HepG2 (cell line): ENCODE measurements at regions not wholly inside any gene's neighbourhood (a gene's known extent, or its start where the extent isn't known, plus 50 kb on each side); places are given as distances from the start of the nearest gene placed in this dataset.

Experiments used
- ATAC-seq: fragments of 200-7000 bp; cut with Tn5 transposase; 3 replicates; pipeline ENCODE4 v1.9.1; 2020; ENCODE audit warnings: mild to moderate bottlenecking, moderate library complexity
- BruUV-seq: library from RNA; stranded (reverse); fragments of 400-500 nt; replicated peaks from 2 replicates; lab custom pipeline; 2021; lab: Mats Ljungman, UMichigan
- CTCF ChIA-PET: fragments of 300-600 bp; formaldehyde crosslinking; extraction: SDS; loops from one replicate; lab custom pipeline; 2021; ENCODE audit warnings: low total read pairs, inconsistent platforms, low intra/inter-chr PET ratio; lab: Yijun Ruan, JAX
- POLR2A ChIA-PET: fragments of 350-600 bp; sonication (Branson Sonifier 250); formaldehyde crosslinking; loops from one replicate; lab custom pipeline; 2020; ENCODE audit warnings: antibody characterized with exemption, inconsistent platforms; lab: Yijun Ruan, JAX
- DNase-seq: peaks from one replicate; pipeline ENCODE4 v3.0.0-alpha.2; 2015; ENCODE audit warnings: low spot score
- FAIRE-seq: peaks from 3 replicates; lab custom pipeline; 2011; peaks lifted over from hg19 to GRCh38; lab: Jason Lieb, UNC
- H2AFZ ChIP-seq: one replicate; pipeline ENCODE4 v1.6.1; 2011; ENCODE audit warnings: low read length, inconsistent platforms
- H3K27ac ChIP-seq: fragments of 300-600 bp; 3 replicates; pipeline ENCODE4 v1.8.0; 2011; ENCODE audit warnings: mixed run types, mild to moderate bottlenecking, mixed read lengths, low read length, inconsistent platforms; ENCODE audit not compliant: insufficient read depth; ENCODE audit errors: extremely low read length
- H3K27me3 ChIP-seq, 2 experiments: fragments of 200-600 bp in 1 of 2; 2 replicates in 1 of 2; 3 replicates in 1 of 2; pipeline versions ENCODE4 v1.6.0 to v1.8.0; 2011; ENCODE audit warnings: low read length in 2 of 2, mild to moderate bottlenecking in 2 of 2, moderate library complexity in 2 of 2, inconsistent platforms in 1 of 2; ENCODE audit not compliant: insufficient read depth in 2 of 2, control insufficient read depth in 1 of 2
- H3K36me3 ChIP-seq, 2 experiments: fragments of 200-600 bp in 1 of 2; replicated peaks in 1 of 2; 2 replicates in 1 of 2; 3 replicates in 1 of 2; pipeline versions ENCODE4 v1.5.1 to v1.8.0; 2011; ENCODE audit warnings: low read length in 2 of 2, inconsistent platforms in 1 of 2; ENCODE audit not compliant: insufficient read depth in 2 of 2, control insufficient read depth in 1 of 2
- H3K4me1 ChIP-seq: 2 replicates; pipeline ENCODE4 v1.5.1; 2012; ENCODE audit warnings: low read length, inconsistent platforms; ENCODE audit not compliant: insufficient read depth
- H3K4me2 ChIP-seq: 2 replicates; pipeline ENCODE4 v1.6.0; 2011; ENCODE audit warnings: low read depth, low read length, inconsistent platforms
- H3K4me3 ChIP-seq, 3 experiments: fragments of 200-600 bp in 1 of 3; sonication (generic), shearing (Covaris generic) in 1 of 3; replicated peaks in 1 of 3; 2 replicates each; pipeline ENCODE4 v1.5.1; 2011 to 2016; ENCODE audit warnings: low read length in 3 of 3, inconsistent platforms in 2 of 3, low read depth in 2 of 3, mild to moderate bottlenecking in 2 of 3, control low read depth in 1 of 3, mixed read lengths in 1 of 3; ENCODE audit not compliant: insufficient read depth in 1 of 3
- H3K79me2 ChIP-seq: one replicate; pipeline ENCODE4 v1.6.1; 2011; ENCODE audit warnings: low read length, inconsistent platforms; ENCODE audit not compliant: insufficient read depth
- H3K9ac ChIP-seq: 2 replicates; pipeline ENCODE4 v1.6.0; 2011; ENCODE audit warnings: mild to moderate bottlenecking, low read depth, low read length, inconsistent platforms; ENCODE audit not compliant: insufficient read depth
- H3K9me3 ChIP-seq: 2 replicates; pipeline ENCODE4 v1.5.1; 2012; ENCODE audit warnings: mild to moderate bottlenecking, low read length
- H4K20me1 ChIP-seq: 2 replicates; pipeline ENCODE4 v1.6.0; 2011; ENCODE audit warnings: inconsistent platforms, mild to moderate bottlenecking, low read length, moderate library complexity; ENCODE audit not compliant: insufficient read depth
- DPF2 ChIP-seq: sonication (generic); formaldehyde crosslinking; IDR thresholded peaks from 2 replicates; pipeline ENCODE4 v1.4.0; 2020; ENCODE audit warnings: mild to moderate bottlenecking, low read depth, missing genetic modification reagents, borderline replicate concordance
- HCFC1 ChIP-seq: fragments of 150-350 bp; IDR thresholded peaks from 2 replicates; pipeline ENCODE4 v1.6.1; 2014; ENCODE audit warnings: low read depth, low read length
- MAFF ChIP-seq: IDR thresholded peaks from 2 replicates; pipeline ENCODE4 v1.6.1; 2011; ENCODE audit warnings: low read depth, low read length, improper control_type of control experiment
- TBL1XR1 ChIP-seq: fragments of 150-350 bp; IDR thresholded peaks from 2 replicates; pipeline ENCODE4 v1.6.1; 2014; ENCODE audit warnings: borderline replicate concordance, low read length; ENCODE audit not compliant: partially characterized antibody
- XRCC5 ChIP-seq: fragments of 200-400 bp; formaldehyde crosslinking; optimal IDR thresholded peaks from 2 replicates; pipeline ENCODE3; 2017; ENCODE audit warnings: mild to moderate bottlenecking, low read length
- ZBTB1 ChIP-seq: sonication (generic); formaldehyde crosslinking; IDR thresholded peaks from 2 replicates; pipeline ENCODE4 v1.4.0; 2020; ENCODE audit warnings: missing genetic modification reagents, borderline replicate concordance
- WGBS: methylation state at CpG from one replicate; pipeline ENCODE4 v1.1.6; 2017; ENCODE audit warnings: low lambda C conversion rate; 5-methylcytosine and 5-hydroxymethylcytosine counted together
- in situ Hi-C: cut with HindIII; loops from 2 replicates; pipeline ENCODE4 v1.10.0; 2017; ENCODE audit warnings: low pct_unique_long_range_greater_than_20kb; ENCODE audit not compliant: extremely low pct_ligation_motif_present
- intact Hi-C: fragments of 100-400 bp; cut with micrococcal nuclease; formaldehyde crosslinking; loops from one replicate; pipeline ENCODE4 v1.10.0; 2022; ENCODE audit not compliant: unreplicated experiment
- TF ChIP-seq, protein P1 (sequence below): sonication (generic); formaldehyde crosslinking; IDR thresholded peaks from 2 replicates; pipeline ENCODE4 v1.4.0; 2020; ENCODE audit warnings: mild to moderate bottlenecking, missing genetic modification reagents
- TF ChIP-seq, protein P2 (sequence below): sonication (generic); formaldehyde crosslinking; IDR thresholded peaks from 2 replicates; pipeline ENCODE4 v1.4.0; 2020; ENCODE audit warnings: missing genetic modification reagents
- TF ChIP-seq, protein P3 (sequence below): sonication (generic); formaldehyde crosslinking; IDR thresholded peaks from 2 replicates; pipeline ENCODE4 v1.8.1; 2023; ENCODE audit warnings: mild to moderate bottlenecking, inconsistent platforms, moderate library complexity, missing genetic modification reagents, borderline replicate concordance
- TF ChIP-seq, protein P4 (sequence below): sonication (generic); formaldehyde crosslinking; IDR thresholded peaks from 2 replicates; pipeline ENCODE4 v1.4.0; 2020; ENCODE audit warnings: low read depth, missing genetic modification reagents

DNA sequence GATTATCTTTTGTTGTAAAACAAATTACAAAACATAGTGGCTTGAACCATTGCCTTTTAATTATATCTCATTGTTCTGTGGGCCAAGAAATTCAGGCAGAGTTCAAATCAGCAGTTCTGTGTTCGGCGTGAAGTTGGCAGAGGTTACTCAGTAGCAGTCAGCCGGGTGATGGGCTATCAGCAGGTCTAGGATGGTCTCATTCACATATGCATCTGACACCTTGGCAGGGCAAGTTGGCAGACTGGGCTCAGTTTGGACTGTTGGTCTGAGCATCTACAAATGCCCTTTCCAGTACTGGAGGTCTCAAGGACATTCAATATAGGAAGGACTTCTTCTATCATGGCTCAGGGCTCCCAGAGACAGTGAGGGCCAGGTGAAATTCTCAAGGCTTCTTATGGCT lies 51.2 kb upstream of the ITGA11 start:
- DNase-seq (no peak), FAIRE-seq (no peak), ATAC-seq (no peak)
- H3K79me2 ChIP-seq = no peaks in the 10 kb centered on the region
- no peaks in the 10 kb centered on the region for H4K20me1 ChIP-seq
- no peak overlapping the region for H3K4me3 ChIP-seq
- no peaks in the 10 kb centered on the region for H3K9me3 ChIP-seq
- no peak overlapping the region for H3K4me2 ChIP-seq
- H3K4me1 ChIP-seq = no peaks in the 10 kb centered on the region
- 3% methylated on average over 3 of the region's 3 CpGs for WGBS
- BruUV-seq = no TSS peak
- H3K36me3 ChIP-seq = no peaks in the 10 kb centered on the region
- in situ Hi-C loops (no loop called here), intact Hi-C loops (no loop called here)
- ChIA-PET POLR2A (no interaction called here), CTCF (no interaction called here)
- no peak overlapping the region for H3K27ac ChIP-seq
- H3K27me3 ChIP-seq = peaks cover 0 to 12% of the 10 kb centered on the region in 2 experiments; a peak in 4 of 5 replicates
- no peak overlapping the region for H2AFZ ChIP-seq
- H3K9ac ChIP-seq = no peak overlapping the region
- no peak for TF ChIP-seq DPF2 (CRISPR knock-in tag)
- TF ChIP-seq HCFC1 = no peak
- TF ChIP-seq, protein P1, sequence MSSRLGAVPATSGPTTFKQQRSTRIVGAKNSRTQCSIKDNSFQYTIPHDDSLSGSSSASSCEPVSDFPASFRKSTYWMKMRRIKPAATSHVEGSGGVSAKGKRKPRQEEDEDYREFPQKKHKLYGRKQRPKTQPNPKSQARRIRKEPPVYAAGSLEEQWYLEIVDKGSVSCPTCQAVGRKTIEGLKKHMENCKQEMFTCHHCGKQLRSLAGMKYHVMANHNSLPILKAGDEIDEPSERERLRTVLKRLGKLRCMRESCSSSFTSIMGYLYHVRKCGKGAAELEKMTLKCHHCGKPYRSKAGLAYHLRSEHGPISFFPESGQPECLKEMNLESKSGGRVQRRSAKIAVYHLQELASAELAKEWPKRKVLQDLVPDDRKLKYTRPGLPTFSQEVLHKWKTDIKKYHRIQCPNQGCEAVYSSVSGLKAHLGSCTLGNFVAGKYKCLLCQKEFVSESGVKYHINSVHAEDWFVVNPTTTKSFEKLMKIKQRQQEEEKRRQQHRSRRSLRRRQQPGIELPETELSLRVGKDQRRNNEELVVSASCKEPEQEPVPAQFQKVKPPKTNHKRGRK (CRISPR knock-in tag) = no peak
- TF ChIP-seq, protein P2, sequence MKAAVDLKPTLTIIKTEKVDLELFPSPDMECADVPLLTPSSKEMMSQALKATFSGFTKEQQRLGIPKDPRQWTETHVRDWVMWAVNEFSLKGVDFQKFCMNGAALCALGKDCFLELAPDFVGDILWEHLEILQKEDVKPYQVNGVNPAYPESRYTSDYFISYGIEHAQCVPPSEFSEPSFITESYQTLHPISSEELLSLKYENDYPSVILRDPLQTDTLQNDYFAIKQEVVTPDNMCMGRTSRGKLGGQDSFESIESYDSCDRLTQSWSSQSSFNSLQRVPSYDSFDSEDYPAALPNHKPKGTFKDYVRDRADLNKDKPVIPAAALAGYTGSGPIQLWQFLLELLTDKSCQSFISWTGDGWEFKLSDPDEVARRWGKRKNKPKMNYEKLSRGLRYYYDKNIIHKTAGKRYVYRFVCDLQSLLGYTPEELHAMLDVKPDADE (CRISPR knock-in tag) = no peak
- TF ChIP-seq ZBTB1 (CRISPR knock-in tag) = no peak
- TF ChIP-seq, protein P3, sequence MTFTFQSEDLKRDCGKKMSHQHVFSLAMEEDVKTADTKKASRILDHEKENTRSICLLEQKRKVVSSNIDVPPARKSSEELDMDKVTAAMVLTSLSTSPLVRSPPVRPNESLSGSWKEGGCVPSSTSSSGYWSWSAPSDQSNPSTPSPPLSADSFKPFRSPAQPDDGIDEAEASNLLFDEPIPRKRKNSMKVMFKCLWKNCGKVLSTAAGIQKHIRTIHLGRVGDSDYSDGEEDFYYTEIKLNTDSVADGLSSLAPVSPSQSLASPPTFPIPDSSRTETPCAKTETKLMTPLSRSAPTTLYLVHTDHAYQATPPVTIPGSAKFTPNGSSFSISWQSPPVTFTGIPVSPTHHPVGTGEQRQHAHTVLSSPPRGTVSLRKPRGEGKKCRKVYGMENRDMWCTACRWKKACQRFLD (CRISPR knock-in tag) = no peak
- no peak for TF ChIP-seq MAFF
- TF ChIP-seq TBL1XR1 = no peak
- no peak for TF ChIP-seq XRCC5
- TF ChIP-seq, protein P4, sequence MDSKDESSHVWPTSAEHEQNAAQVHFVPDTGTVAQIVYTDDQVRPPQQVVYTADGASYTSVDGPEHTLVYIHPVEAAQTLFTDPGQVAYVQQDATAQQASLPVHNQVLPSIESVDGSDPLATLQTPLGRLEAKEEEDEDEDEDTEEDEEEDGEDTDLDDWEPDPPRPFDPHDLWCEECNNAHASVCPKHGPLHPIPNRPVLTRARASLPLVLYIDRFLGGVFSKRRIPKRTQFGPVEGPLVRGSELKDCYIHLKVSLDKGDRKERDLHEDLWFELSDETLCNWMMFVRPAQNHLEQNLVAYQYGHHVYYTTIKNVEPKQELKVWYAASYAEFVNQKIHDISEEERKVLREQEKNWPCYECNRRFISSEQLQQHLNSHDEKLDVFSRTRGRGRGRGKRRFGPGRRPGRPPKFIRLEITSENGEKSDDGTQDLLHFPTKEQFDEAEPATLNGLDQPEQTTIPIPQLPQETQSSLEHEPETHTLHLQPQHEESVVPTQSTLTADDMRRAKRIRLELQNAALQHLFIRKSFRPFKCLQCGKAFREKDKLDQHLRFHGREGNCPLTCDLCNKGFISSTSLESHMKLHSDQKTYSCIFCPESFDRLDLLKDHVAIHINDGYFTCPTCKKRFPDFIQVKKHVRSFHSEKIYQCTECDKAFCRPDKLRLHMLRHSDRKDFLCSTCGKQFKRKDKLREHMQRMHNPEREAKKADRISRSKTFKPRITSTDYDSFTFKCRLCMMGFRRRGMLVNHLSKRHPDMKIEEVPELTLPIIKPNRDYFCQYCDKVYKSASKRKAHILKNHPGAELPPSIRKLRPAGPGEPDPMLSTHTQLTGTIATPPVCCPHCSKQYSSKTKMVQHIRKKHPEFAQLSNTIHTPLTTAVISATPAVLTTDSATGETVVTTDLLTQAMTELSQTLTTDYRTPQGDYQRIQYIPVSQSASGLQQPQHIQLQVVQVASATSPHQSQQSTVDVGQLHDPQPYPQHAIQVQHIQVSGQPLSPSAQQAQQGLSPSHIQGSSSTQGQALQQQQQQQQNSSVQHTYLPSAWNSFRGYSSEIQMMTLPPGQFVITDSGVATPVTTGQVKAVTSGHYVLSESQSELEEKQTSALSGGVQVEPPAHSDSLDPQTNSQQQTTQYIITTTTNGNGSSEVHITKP (CRISPR knock-in tag) = no peak
